LoVo (cell line): ENCODE measurements at regions not wholly inside any gene's neighbourhood (a gene's known extent, or its start where the extent isn't known, plus 50 kb on each side); places are given as distances from the start of the nearest gene placed in this dataset.

Experiments
- DNase-seq: peaks from one replicate; pipeline ENCODE4 v3.0.0-alpha.2; 2016; ENCODE audit warnings: low spot score

- no peak for DNase-seq
These were observed 391.1 kb upstream of the HSF2 start for GRCh38 chr6:122008101-122008999.

- DNase-seq: no peak
These were observed 390.5 kb upstream of the HSF2 start for GRCh38 chr6:122009000-122009350.

GRCh38 chr6:122012578-122012977, 386.9 kb upstream of the HSF2 start:
- DNase-seq: no peak

GRCh38 chr6:122014961-122015360, 384.5 kb upstream of the HSF2 start:
- DNase-seq: no peak

GRCh38 chr6:122020588-122021264, 378.7 kb upstream of the HSF2 start:
- no peak for DNase-seq

GRCh38 chr6:122025104-122025503, 374.3 kb upstream of the HSF2 start:
- DNase-seq: no peak

GRCh38 chr6:122026582-122027369, 372.7 kb upstream of the HSF2 start:
- no peak for DNase-seq

GRCh38 chr6:122028933-122029522, 370.4 kb upstream of the HSF2 start:
- DNase-seq: peak; percentile 9

GRCh38 chr6:122033564-122034181, 365.8 kb upstream of the HSF2 start:
- DNase-seq: peak; percentile 65

GRCh38 chr6:122035173-122035572, 364.3 kb upstream of the HSF2 start:
- DNase-seq: no peak

- DNase-seq: no peak
These were observed 359.2 kb upstream of the HSF2 start for GRCh38 chr6:122040261-122040660.

GRCh38 chr6:122042380-122042779, 357.1 kb upstream of the HSF2 start:
- no peak for DNase-seq

- DNase-seq: no peak
These were observed 356.3 kb upstream of the HSF2 start for GRCh38 chr6:122042960-122043735.

GRCh38 chr6:122048570-122048969, 350.9 kb upstream of the HSF2 start:
- DNase-seq: no peak

- no peak for DNase-seq
These were observed 350.1 kb upstream of the HSF2 start for GRCh38 chr6:122049341-122049740.

GRCh38 chr6:122050242-122050755, 349.2 kb upstream of the HSF2 start:
- DNase-seq: no peak

GRCh38 chr6:122052346-122052900, 347.0 kb upstream of the HSF2 start:
- no peak for DNase-seq

GRCh38 chr6:122059918-122060317, 339.5 kb upstream of the HSF2 start:
- DNase-seq: no peak

GRCh38 chr6:122061855-122062254, 337.6 kb upstream of the HSF2 start:
- DNase-seq: no peak

- no peak for DNase-seq
These were observed 336.4 kb upstream of the HSF2 start for GRCh38 chr6:122063076-122063475.
